Left lung (tissue), 4 donors: ENCODE measurements at regions not wholly inside any gene's neighbourhood (a gene's known extent, or its start where the extent isn't known, plus 50 kb on each side); places are given as distances from the start of the nearest gene placed in this dataset.
A peak's percentile ranks its signal among the peaks of the same experiment; 100 is the strongest.

ENCODE experiments used
- ATAC-seq: fragments of 200-7000 bp; cut with Tn5 transposase; one replicate; pipeline ENCODE4 v1.9.1; 2020; ENCODE audit warnings: moderate library complexity
- DNase-seq, 4 donors: peaks; one replicate each; pipeline ENCODE4 v3.0.0-alpha.2; 2013 to 2020
- H3K27ac ChIP-seq, 2 donors: fragments of 200-600 bp; sonication (generic) in 1 of 2; one replicate each; pipeline versions ENCODE4 v1.5.0 to v1.8.0; 2020 to 2021
- H3K27me3 ChIP-seq, 2 donors: fragments of 200-600 bp; sonication (generic) in 1 of 2; one replicate each; pipeline versions ENCODE4 v1.5.0 to v1.8.0; 2020 to 2021
- H3K36me3 ChIP-seq, 2 donors: fragments of 200-600 bp; sonication (generic) in 1 of 2; one replicate each; pipeline versions ENCODE4 v1.5.0 to v1.8.0; 2020 to 2021
- H3K4me1 ChIP-seq, 2 donors: fragments of 200-600 bp; one replicate each; pipeline ENCODE4 v1.8.0; 2021
- H3K4me3 ChIP-seq, 2 donors: fragments of 200-600 bp; sonication (generic) in 1 of 2; one replicate each; pipeline versions ENCODE4 v1.5.0 to v1.8.0; 2020 to 2021; ENCODE audit warnings: mild to moderate bottlenecking in 1 of 2
- H3K9me3 ChIP-seq, 2 donors: fragments of 200-600 bp; sonication (generic) in 1 of 2; one replicate each; pipeline versions ENCODE4 v1.5.0 to v1.8.0; 2020 to 2021
- CTCF ChIP-seq, 2 donors: fragments of 200-600 bp; sonication (generic) in 1 of 2; IDR thresholded peaks; one replicate each; pipeline versions ENCODE4 v1.5.0 to v1.8.0; 2021; ENCODE audit warnings: antibody characterized with exemption in 2 of 2
- intact Hi-C, 2 donors: fragments of 100-400 bp; cut with DNase I; formaldehyde crosslinking; loops; one replicate each; pipeline versions ENCODE4 v1.11.2 to v1.14.2; 2022
- donor health status: DM: no; HTN: yes; CAD: no.
- donor health status: DM: no; HTN: no; CAD: no.

GRCh38 chr1:96079581-96079980, 642.0 kb upstream of the PTBP2 start:
- H3K36me3 ChIP-seq: no peaks in the 10 kb centered on the region
- no peak overlapping the region for H3K4me3 ChIP-seq
- H3K9me3 ChIP-seq: peaks cover 0 to 16% of the 10 kb centered on the region in 2 donors
- no peaks in the 10 kb centered on the region for H3K4me1 ChIP-seq
- no peak overlapping the region for H3K27ac ChIP-seq
- intact Hi-C loops: no loop called here
- DNase-seq: no peak
- TF ChIP-seq CTCF (IDR thresholded peaks at IDR 0.05): no peak
- no peak for ATAC-seq
- H3K27me3 ChIP-seq: no peaks in the 10 kb centered on the region

GRCh38 chr1:96080925-96081324, 640.7 kb upstream of the PTBP2 start:
- H3K4me1 ChIP-seq: no peaks in the 10 kb centered on the region
- intact Hi-C loops: no loop called here
- ATAC-seq: no peak

GRCh38 chr1:96087719-96088118, 633.9 kb upstream of the PTBP2 start:
- Histone ChIP-seq H3K9me3 (peaks cover 0 to 11% of the 10 kb centered on the region in 2 donors), H3K4me1 (no peaks in the 10 kb centered on the region), H3K4me3 (no peak overlapping the region), H3K36me3 (no peaks in the 10 kb centered on the region), H3K27ac (no peak overlapping the region), H3K27me3 (no peaks in the 10 kb centered on the region)
- intact Hi-C loops: no loop called here
- no peak for ATAC-seq
- DNase-seq: no peak
- TF ChIP-seq CTCF (IDR thresholded peaks at IDR 0.05): no peak

More at GRCh38 chr1:96080925-96081324, 640.7 kb upstream of the PTBP2 start:
- no peak for DNase-seq
- no peaks in the 10 kb centered on the region for H3K27me3 ChIP-seq
- TF ChIP-seq CTCF (IDR thresholded peaks at IDR 0.05): no peak
- no peak overlapping the region for H3K27ac ChIP-seq
- no peaks in the 10 kb centered on the region for H3K36me3 ChIP-seq
- no peak overlapping the region for H3K4me3 ChIP-seq
- peaks cover 0 to 16% of the 10 kb centered on the region in 2 donors for H3K9me3 ChIP-seq

DNA sequence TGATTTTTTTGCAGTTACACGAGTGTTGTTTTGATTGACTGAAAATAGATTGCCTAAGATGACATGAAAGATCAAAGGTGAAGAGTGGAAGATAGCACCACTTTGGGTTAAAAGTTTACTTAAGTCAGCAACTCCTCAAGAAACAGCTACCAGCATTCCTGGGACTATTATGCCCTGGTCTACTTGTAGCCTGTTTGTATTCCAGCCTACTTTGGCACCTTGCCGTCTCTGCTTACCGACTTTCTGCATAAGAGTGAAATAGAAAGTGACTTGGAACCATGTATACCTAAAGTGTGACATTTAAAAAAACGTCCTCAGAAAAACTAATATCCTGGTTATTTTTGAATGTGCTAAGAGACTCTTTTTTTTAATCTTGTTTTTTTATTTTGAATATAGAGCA, 631.5 kb upstream of the PTBP2 start:
- Histone ChIP-seq H3K4me3 (no peak overlapping the region), H3K27me3 (no peaks in the 10 kb centered on the region), H3K36me3 (no peaks in the 10 kb centered on the region), H3K4me1 (no peaks in the 10 kb centered on the region), H3K27ac (no peak overlapping the region), H3K9me3 (peaks cover 0 to 2% of the 10 kb centered on the region in 2 donors)
- intact Hi-C loops: no loop called here
- TF ChIP-seq CTCF (IDR thresholded peaks at IDR 0.05): no peak
- ATAC-seq (peak; percentile 88), DNase-seq (peak in 3 of 4 donors; percentile 5 to 56 (median 30))

- no peak for TF ChIP-seq CTCF (IDR thresholded peaks at IDR 0.05)
- Histone ChIP-seq H3K27ac (no peak overlapping the region), H3K36me3 (no peaks in the 10 kb centered on the region), H3K4me3 (no peak overlapping the region), H3K27me3 (no peaks in the 10 kb centered on the region), H3K4me1 (no peaks in the 10 kb centered on the region), H3K9me3 (no peaks in the 10 kb centered on the region)
- no peak for DNase-seq
- intact Hi-C loops: no loop called here
- no peak for ATAC-seq
Observed at GRCh38 chr1:96095849-96096612, 625.6 kb upstream of the PTBP2 start.
